ENCODE measurements at regions not wholly inside any gene's neighbourhood (a gene's known extent, or its start where the extent isn't known, plus 50 kb on each side); places are given as distances from the start of the nearest gene placed in this dataset.

DNA sequence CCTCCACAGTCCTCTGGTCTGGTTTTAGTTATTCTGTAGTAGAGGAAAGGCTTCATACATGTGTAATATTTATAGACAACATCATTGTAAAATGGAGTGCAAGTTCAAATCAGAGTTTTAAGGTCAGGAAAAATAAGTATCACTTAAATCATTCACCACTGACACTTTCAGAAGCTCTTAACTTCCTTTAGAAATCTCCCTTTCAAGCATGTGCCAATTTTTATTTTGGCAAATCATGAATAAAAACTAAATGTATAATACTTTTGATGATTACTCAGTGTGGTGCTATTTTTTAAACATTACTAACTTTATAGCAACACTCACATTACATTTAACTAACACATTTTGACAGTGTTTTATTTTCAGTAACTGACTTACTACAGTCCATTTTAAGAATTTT lies 112.2 kb downstream of the OGFRL1 start:
- Histone ChIP-seq H3K79me2 (ENCODE audit: insufficient read depth, low read depth, low read length) (no peaks in the 10 kb centered on the region), H3K4me1 (ENCODE audit: insufficient read depth, low read length, poor library complexity, severe bottlenecking) (peaks cover 16% of the 10 kb centered on the region), H3K27ac (ENCODE audit: low read depth, low read length, poor library complexity, severe bottlenecking) (no peak overlapping the region), H3K4me2 (ENCODE audit: low read length) (peak overlapping the region; percentile 40), H4K20me1 (ENCODE audit: insufficient read depth, low read length) (no peaks in the 10 kb centered on the region), H3K9me2 (ENCODE audit: insufficient read depth, low read length) (no peaks in the 10 kb centered on the region), H3K4me3 (ENCODE audit: low read depth, low read length, poor library complexity, severe bottlenecking) (no peak overlapping the region), H3K36me3 (ENCODE audit: insufficient read depth, low read length) (no peaks in the 10 kb centered on the region), H3K9me3 (ENCODE audit: low read length) (no peaks in the 10 kb centered on the region), H2AFZ (ENCODE audit: low read length) (peak overlapping the region; percentile 97)
- intact Hi-C loops (cut with micrococcal nuclease; ENCODE audit: unreplicated experiment), result no loop called here
- BruUV-seq (replicated peaks), result no TSS peak
- DNase-seq (ENCODE audit: low spot score), result no peak
- TF ChIP-seq EZH2phosphoT487 (IDR thresholded peaks at IDR 0.05; ENCODE audit: borderline replicate concordance, low read depth, low read length), result no peak
- TF ChIP-seq, protein P1, sequence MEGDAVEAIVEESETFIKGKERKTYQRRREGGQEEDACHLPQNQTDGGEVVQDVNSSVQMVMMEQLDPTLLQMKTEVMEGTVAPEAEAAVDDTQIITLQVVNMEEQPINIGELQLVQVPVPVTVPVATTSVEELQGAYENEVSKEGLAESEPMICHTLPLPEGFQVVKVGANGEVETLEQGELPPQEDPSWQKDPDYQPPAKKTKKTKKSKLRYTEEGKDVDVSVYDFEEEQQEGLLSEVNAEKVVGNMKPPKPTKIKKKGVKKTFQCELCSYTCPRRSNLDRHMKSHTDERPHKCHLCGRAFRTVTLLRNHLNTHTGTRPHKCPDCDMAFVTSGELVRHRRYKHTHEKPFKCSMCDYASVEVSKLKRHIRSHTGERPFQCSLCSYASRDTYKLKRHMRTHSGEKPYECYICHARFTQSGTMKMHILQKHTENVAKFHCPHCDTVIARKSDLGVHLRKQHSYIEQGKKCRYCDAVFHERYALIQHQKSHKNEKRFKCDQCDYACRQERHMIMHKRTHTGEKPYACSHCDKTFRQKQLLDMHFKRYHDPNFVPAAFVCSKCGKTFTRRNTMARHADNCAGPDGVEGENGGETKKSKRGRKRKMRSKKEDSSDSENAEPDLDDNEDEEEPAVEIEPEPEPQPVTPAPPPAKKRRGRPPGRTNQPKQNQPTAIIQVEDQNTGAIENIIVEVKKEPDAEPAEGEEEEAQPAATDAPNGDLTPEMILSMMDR (conservative IDR thresholded peaks at IDR 0.05; ENCODE audit: low read length), result no peak
- ChIA-PET CTCF (ENCODE audit: unreplicated experiment) (no interaction called here), POLR2A (interaction anchor here (1.7 kb wide), 1 partner anchor 15 kb away, joined by 8 read pairs; no protein-coding TSS in a partner anchor)

DNA sequence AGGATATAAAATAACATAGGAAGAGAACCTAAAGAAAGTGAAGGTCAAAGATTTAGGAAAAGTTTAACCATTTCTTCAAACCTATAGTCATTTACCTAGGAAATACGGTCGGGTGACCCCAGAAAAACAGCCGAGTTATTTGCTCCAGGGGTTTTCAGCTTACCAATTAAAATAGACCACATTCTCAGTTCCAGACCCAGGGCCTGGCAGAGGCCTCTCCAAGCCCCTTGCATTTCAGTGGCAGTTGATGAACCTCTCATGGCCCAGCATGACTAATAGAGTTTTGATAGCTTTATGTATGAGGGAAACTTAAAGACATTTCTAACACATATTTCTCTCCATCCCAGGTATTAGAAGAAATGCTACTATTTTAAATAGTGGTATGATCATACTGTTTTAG lies 113.5 kb downstream of the OGFRL1 start:
- TF ChIP-seq EZH2phosphoT487 (IDR thresholded peaks at IDR 0.05; ENCODE audit: borderline replicate concordance, low read depth, low read length), result no peak
- TF ChIP-seq, protein P1 (conservative IDR thresholded peaks at IDR 0.05; ENCODE audit: low read length), result no peak
- BruUV-seq (replicated peaks), result no TSS peak
- Histone ChIP-seq H4K20me1 (ENCODE audit: insufficient read depth, low read length) (no peaks in the 10 kb centered on the region), H3K9me2 (ENCODE audit: insufficient read depth, low read length) (no peaks in the 10 kb centered on the region), H3K4me1 (ENCODE audit: insufficient read depth, low read length, poor library complexity, severe bottlenecking) (peaks cover 16% of the 10 kb centered on the region), H3K9me3 (ENCODE audit: low read length) (no peaks in the 10 kb centered on the region), H3K4me3 (ENCODE audit: low read depth, low read length, poor library complexity, severe bottlenecking) (no peak overlapping the region), H3K4me2 (ENCODE audit: low read length) (peak overlapping the region; percentile 30; the same call in 1 of the 2 replicates), H2AFZ (ENCODE audit: low read length) (peak overlapping the region; percentile 46; the same call in 1 of the 2 replicates), H3K27ac (ENCODE audit: low read depth, low read length, poor library complexity, severe bottlenecking) (no peak overlapping the region), H3K79me2 (ENCODE audit: insufficient read depth, low read depth, low read length) (no peaks in the 10 kb centered on the region), H3K36me3 (ENCODE audit: insufficient read depth, low read length) (no peaks in the 10 kb centered on the region)
- intact Hi-C loops (cut with micrococcal nuclease; ENCODE audit: unreplicated experiment), result no loop called here
- ChIA-PET POLR2A (interaction anchor here (0.6 kb wide), 1 partner anchor 635 kb away, joined by 3 read pairs; no protein-coding TSS in a partner anchor), CTCF (ENCODE audit: unreplicated experiment) (no interaction called here)
- peak; percentile 14 for DNase-seq (ENCODE audit: low spot score)

DNA sequence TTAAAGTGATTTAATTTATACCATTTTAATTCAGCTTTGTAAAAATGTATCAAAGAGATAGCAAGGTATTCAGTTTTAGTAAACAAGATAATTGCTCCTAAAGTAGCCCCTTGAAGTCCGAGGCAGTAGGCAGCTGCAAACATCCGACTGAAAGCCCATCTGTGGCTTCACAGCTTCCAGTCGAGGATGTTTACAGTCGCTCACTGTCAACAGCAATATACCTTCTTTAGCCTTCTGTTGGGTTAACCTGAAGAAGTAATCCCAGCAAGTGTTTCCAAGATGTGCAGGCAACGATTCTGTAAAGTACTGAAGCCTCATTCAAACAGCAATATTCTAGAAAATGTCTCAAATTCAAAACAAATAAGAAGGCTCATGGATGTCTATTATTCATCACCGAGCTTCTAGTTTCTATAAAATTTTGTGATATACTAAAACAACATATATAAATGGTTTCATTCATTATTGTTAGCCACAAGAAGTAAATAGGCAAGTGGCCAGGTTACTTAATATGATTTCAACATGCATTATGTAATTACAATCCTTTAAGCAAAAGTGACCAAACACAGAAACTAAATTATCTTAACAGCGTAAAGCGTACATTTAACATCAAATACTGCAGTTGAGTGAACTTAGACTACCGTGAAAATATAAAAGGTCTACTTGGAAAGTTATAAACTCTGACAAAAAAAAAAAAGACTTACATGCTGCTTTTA lies 115.0 kb downstream of the OGFRL1 start:
- no peaks in the 10 kb centered on the region for H4K20me1 ChIP-seq (ENCODE audit: insufficient read depth, low read length)
- TF ChIP-seq, protein P1 (conservative IDR thresholded peaks at IDR 0.05; ENCODE audit: low read length), result no peak
- TF ChIP-seq EZH2phosphoT487 (IDR thresholded peaks at IDR 0.05; ENCODE audit: borderline replicate concordance, low read depth, low read length), result no peak
- H3K79me2 ChIP-seq (ENCODE audit: insufficient read depth, low read depth, low read length), result no peaks in the 10 kb centered on the region
- CTCF ChIA-PET (ENCODE audit: unreplicated experiment), result no interaction called here
- no peaks in the 10 kb centered on the region for H3K36me3 ChIP-seq (ENCODE audit: insufficient read depth, low read length)
- no peaks in the 10 kb centered on the region for H3K9me3 ChIP-seq (ENCODE audit: low read length)
- peaks cover 16% of the 10 kb centered on the region for H3K4me1 ChIP-seq (ENCODE audit: insufficient read depth, low read length, poor library complexity, severe bottlenecking)
- POLR2A ChIA-PET, result no interaction called here
- DNase-seq (ENCODE audit: low spot score), result no peak
- no peak overlapping the region for H2AFZ ChIP-seq (ENCODE audit: low read length)
- no peak overlapping the region for H3K4me3 ChIP-seq (ENCODE audit: low read depth, low read length, poor library complexity, severe bottlenecking)
- intact Hi-C loops (cut with micrococcal nuclease; ENCODE audit: unreplicated experiment), result no loop called here
- H3K9me2 ChIP-seq (ENCODE audit: insufficient read depth, low read length), result no peaks in the 10 kb centered on the region
- H3K27ac ChIP-seq (ENCODE audit: low read depth, low read length, poor library complexity, severe bottlenecking), result no peak overlapping the region
- BruUV-seq (replicated peaks), result no TSS peak
- H3K4me2 ChIP-seq (ENCODE audit: low read length), result no peak overlapping the region
